Upper lobe of right lung (tissue), 1 donor: ENCODE measurements at regions not wholly inside any gene's neighbourhood (a gene's known extent, or its start where the extent isn't known, plus 50 kb on each side); places are given as distances from the start of the nearest gene placed in this dataset.

Source experiments
- ATAC-seq: fragments of 200-7000 bp; cut with Tn5 transposase; one replicate; pipeline ENCODE4 v1.9.1; 2020; ENCODE audit warnings: mild to moderate bottlenecking, moderate library complexity
- DNase-seq: peaks from one replicate; pipeline ENCODE4 v3.0.0-alpha.2; 2020
- H3K27ac ChIP-seq: fragments of 200-600 bp; one replicate; pipeline ENCODE4 v1.8.0; 2022
- H3K27me3 ChIP-seq: fragments of 200-600 bp; one replicate; pipeline ENCODE4 v1.8.0; 2022; ENCODE audit warnings: mild to moderate bottlenecking
- H3K36me3 ChIP-seq: fragments of 200-600 bp; one replicate; pipeline ENCODE4 v1.8.0; 2022
- H3K4me1 ChIP-seq: fragments of 200-600 bp; one replicate; pipeline ENCODE4 v1.8.0; 2022
- H3K4me3 ChIP-seq: fragments of 200-600 bp; one replicate; pipeline ENCODE4 v1.8.0; 2022; ENCODE audit warnings: mild to moderate bottlenecking
- H3K9me3 ChIP-seq: fragments of 200-600 bp; one replicate; pipeline ENCODE4 v1.8.0; 2022
- CTCF ChIP-seq: fragments of 200-600 bp; IDR thresholded peaks from one replicate; pipeline ENCODE4 v1.8.0; 2022; ENCODE audit warnings: antibody characterized with exemption
- intact Hi-C: fragments of 100-400 bp; cut with DNase I; formaldehyde crosslinking; loops from one replicate; pipeline ENCODE4 v1.11.0; 2022
- donor health status: DM: no; HTN: yes; CAD: no; lungs with severe emphysema.

GRCh38 chr1:38142606-38143005 is 96.0 kb upstream of the POU3F1 start:
- Histone ChIP-seq H3K9me3 (no peaks in the 10 kb centered on the region), H3K4me3 (no peak overlapping the region), H3K36me3 (no peaks in the 10 kb centered on the region), H3K27me3 (peaks cover 42% of the 10 kb centered on the region), H3K4me1 (peaks cover 6% of the 10 kb centered on the region), H3K27ac (no peak overlapping the region)
- ATAC-seq (no peak), DNase-seq (no peak)
- no peak for TF ChIP-seq CTCF
- intact Hi-C loops = no loop called here

GRCh38 chr1:38141483-38141882 is 94.9 kb upstream of the POU3F1 start:
- H3K4me1 ChIP-seq = peaks cover 6% of the 10 kb centered on the region
- ATAC-seq = no peak
- no peak for DNase-seq
- peaks cover 44% of the 10 kb centered on the region for H3K27me3 ChIP-seq
- TF ChIP-seq CTCF = no peak
- intact Hi-C loops = no loop called here
- no peak overlapping the region for H3K27ac ChIP-seq
- no peaks in the 10 kb centered on the region for H3K9me3 ChIP-seq
- H3K4me3 ChIP-seq = no peak overlapping the region
- no peaks in the 10 kb centered on the region for H3K36me3 ChIP-seq

- H3K4me3 ChIP-seq = no peak overlapping the region
- H3K4me1 ChIP-seq = peaks cover 6% of the 10 kb centered on the region
- ATAC-seq (peak; percentile 59), DNase-seq (no peak)
- no peaks in the 10 kb centered on the region for H3K36me3 ChIP-seq
- H3K9me3 ChIP-seq = no peaks in the 10 kb centered on the region
- intact Hi-C loops = no loop called here
- H3K27me3 ChIP-seq = peaks cover 57% of the 10 kb centered on the region
- TF ChIP-seq CTCF = no peak
- no peak overlapping the region for H3K27ac ChIP-seq
These were observed 93.3 kb upstream of the POU3F1 start for GRCh38 chr1:38139738-38140487.

DNA sequence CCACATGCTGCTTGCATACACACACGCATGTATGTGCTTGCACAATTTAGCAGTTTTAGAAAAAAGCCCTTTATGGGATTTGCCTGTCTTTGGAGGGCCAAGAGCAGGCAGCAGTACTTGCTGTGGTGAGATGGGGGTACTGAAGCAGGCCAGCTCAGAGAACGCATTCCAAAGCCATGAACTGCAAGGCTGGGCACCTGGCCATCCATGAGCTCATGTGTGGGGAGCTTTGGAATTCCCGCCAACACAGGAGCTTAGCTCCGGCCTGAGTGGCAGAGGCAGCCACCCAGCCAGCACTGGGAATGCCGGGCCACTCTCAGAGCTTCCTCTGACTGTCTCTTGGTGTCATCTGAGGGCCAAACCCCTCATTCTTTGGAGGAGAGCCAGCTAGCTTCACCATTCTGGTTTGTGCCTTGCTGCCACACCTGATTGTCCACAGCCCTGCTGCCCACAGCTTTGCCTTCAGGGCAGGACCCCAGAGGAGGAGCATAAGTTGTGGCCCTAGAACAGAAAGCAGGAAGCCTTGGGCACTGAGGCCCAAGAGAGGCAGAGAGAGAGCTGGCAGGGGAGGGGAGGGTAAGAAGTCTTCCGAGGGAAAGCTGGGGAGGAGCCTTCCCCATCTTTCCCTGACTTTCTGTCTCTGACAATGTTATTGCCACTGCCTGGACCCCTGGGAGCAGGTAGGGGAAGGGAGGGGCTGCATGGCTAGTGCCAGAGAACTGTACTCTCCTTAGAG is 92.1 kb upstream of the POU3F1 start:
- Histone ChIP-seq H3K4me3 (no peak overlapping the region), H3K9me3 (no peaks in the 10 kb centered on the region), H3K27ac (no peak overlapping the region), H3K36me3 (no peaks in the 10 kb centered on the region), H3K27me3 (peaks cover 57% of the 10 kb centered on the region), H3K4me1 (peaks cover 6% of the 10 kb centered on the region)
- intact Hi-C loops = no loop called here
- peak; percentile 88 for DNase-seq
- peak; percentile 88 for ATAC-seq
- TF ChIP-seq CTCF = peak; percentile 17

GRCh38 chr1:38137164-38137563 is 90.6 kb upstream of the POU3F1 start:
- no peak overlapping the region for H3K27ac ChIP-seq
- peaks cover 56% of the 10 kb centered on the region for H3K27me3 ChIP-seq
- no peaks in the 10 kb centered on the region for H3K36me3 ChIP-seq
- intact Hi-C loops = no loop called here
- H3K9me3 ChIP-seq = no peaks in the 10 kb centered on the region
- peaks cover 6% of the 10 kb centered on the region for H3K4me1 ChIP-seq
- TF ChIP-seq CTCF = no peak
- H3K4me3 ChIP-seq = no peak overlapping the region
- DNase-seq (no peak), ATAC-seq (no peak)
